GM21576 (cell line): ENCODE measurements at regions not wholly inside any gene's neighbourhood (a gene's known extent, or its start where the extent isn't known, plus 50 kb on each side); places are given as distances from the start of the nearest gene placed in this dataset.

ENCODE experiments used
- ATAC-seq: cut with Tn5 transposase; IDR thresholded peaks from one replicate; pipeline ENCODE4 v1.9.1; 2021; ENCODE audit warnings: mild to moderate bottlenecking, moderate library complexity; ENCODE audit not compliant: unreplicated experiment

DNA sequence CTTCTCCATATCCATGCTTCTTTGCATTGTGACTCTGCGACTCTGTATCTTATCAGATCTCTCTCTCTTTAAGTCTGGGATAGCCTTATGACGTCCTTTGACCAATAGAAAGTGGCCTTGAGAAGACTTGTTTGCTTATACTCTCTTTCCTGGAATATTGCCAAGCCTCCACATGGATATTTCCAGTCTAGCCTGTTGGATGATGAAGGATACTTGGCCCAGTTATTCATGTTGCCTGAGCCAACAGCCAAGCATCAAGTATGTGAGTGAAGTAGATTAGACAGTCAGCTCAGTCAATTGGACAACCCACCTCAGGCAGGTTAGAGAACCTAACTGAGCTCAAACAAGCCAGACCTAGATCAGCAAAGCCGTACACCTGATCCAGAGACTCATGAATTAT, 864.2 kb upstream of the MGAT4C start:
- no peak for ATAC-seq

DNA sequence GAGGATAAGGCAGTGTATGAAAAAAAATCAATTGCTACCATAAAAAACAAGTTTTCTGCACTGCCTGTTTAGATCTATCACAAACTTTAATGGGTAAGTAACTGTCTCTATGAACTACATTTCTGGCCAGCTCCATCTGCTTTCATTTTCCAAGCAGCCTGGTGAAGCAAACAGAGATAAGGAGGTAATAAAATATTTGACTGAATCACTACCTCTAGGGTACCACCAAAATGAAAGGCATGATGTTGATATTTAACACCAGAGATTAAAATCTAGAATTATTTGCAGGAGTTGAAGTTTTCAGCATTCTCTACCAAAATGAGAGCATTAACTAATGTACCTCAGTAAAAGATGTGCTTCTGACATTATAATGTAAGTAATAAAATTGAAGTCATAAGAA, 863.5 kb upstream of the MGAT4C start:
- no peak for ATAC-seq

DNA sequence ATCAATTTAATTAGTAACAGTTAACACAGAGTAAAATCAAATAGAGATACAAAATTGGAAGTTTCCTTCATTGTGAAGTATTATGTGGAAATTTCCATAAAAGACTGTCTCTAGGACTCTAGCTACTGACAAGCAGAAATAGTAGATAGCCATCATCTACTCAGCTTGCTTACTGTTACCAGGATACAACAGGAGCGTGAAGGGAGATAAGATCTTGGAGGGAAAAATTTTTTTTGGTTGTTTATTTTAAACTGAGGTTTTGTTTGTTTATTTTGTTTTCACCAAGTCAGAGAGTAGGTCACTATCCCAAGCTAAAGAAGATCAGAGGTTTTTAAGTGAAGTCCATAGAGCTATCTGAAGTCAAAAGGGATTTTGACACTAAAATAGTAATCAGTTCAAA, 861.3 kb upstream of the MGAT4C start:
- no peak for ATAC-seq

DNA sequence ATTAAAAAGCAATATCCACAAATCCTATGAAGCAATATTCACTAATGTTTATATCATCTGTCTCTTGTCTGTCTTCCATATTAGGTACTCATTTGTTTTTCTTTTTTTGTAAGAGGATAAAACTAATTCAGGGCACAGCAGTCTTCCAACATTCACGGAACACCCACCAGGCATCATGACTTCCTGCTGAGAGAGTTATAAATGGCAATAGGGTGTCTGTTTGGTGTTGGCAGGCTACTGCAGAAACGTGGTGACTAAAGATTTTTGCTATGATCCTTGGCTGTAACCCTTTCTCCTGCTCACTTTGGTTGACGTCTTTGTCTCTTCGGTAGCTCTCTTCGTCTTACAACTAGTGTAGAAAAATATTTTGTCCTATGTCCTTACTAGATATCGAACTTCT, 860.6 kb upstream of the MGAT4C start:
- ATAC-seq, result no peak

DNA sequence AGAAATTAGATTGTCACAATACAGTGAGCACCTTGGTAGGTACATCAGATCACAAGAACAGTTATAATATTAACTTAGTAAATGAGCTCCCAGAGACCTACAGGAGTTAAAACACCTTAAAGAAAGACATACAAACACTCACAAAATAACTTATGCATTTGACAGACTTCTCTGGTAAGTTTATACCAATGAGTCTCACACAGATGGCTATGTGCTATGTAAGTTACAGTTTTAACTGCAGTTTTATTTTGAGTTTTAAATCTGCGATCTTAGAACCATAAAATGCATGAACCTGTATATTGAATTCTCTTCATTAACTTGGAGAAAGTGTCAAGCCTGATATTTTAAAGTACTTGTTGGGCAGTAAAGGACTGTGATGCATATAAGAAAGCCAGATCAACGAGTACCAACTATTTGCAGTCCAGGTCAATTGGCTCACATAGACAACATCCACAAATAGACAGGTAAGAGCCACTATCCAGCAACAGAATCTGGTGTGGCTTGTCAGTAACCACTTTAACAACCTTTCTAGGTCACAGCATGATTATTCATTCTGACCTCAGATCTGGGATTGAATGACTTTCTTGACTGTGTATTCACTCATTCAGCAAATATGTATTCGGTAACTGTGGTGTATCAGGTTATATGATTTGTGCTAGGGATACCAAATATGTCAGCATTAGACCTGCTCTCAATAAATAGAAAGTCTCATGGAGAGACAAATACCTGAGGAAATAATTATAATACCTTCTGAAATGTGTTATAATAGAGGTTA, 856.6 kb upstream of the MGAT4C start:
- no peak for ATAC-seq

DNA sequence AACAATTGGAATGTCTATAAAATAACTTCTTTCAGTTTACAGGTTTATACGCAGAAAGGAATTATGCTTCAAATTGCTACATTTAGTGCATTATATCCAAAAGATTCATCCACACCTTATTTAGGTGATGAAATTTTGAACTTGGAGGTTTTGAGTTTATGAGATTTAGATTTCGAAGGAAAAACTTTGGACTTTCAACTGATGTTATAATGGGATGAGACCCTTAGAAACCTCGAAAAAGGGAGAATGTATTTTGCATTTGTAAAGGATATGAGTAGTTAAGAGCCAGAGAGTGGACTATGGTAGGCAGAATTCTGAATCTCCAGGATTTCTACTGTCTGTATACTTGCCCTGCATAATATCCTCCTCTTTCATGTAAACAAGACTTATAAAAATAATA, 851.6 kb upstream of the MGAT4C start:
- no peak for ATAC-seq

DNA sequence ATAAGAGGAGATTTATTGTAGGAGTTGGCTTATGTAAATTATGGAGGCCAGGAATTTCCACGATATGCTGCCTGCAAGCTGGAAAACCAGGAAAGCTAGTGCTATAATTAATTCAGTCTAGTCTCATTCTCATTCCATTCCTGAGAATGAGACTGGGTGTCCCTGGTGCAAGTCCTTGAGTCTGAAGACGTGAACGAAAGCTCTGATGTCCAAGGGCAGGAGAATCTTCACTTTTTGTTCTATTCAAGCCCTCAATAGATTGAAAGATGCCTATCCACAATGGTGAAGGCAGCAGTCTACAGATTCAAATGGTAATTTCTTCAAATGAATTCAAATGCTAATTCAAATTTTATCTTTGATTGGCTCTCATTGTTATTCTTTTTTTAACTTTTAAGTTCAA, 851.1 kb upstream of the MGAT4C start:
- ATAC-seq, result no peak

DNA sequence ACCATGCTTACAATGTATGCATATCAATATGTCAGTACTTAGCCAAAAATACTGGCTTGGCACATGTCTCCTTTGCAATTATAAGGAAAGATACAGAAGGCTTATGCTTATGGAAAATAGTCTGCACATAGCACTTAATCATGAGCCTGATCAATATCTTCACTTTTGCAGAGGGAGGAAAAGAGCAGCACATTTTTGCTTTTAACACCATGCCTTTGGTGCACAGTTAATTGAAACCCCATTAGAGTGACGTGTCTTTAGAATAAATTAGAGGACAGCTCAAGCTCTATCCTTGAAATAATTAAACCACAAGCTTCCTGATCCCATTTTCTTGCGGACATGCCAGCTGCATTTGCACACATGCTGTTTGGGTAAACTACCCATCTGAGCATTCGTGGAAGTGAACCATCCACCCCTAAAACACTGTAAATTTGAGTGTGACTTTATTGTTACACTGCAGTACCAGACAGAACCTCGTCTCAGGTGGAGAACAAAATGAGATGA, 839.9 kb upstream of the MGAT4C start:
- ATAC-seq, result no peak

DNA sequence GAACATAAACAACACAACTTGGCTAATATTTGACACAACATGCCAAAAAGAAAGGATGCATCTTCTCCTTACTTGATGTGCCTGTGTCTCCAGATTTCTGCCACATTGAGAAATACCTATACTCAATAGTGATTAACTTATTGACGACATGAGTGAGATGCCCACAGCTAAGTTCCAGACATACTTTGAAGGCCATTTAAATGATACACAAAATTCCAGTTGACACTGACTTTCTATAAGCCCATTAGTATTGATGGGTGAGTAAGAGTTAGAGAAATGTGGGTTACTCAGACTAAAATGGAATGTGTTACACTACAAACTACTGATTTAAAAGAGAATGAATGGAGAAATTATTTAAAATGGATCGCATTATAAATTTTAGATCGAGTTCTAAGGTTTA, 838.2 kb upstream of the MGAT4C start:
- ATAC-seq, result no peak

DNA sequence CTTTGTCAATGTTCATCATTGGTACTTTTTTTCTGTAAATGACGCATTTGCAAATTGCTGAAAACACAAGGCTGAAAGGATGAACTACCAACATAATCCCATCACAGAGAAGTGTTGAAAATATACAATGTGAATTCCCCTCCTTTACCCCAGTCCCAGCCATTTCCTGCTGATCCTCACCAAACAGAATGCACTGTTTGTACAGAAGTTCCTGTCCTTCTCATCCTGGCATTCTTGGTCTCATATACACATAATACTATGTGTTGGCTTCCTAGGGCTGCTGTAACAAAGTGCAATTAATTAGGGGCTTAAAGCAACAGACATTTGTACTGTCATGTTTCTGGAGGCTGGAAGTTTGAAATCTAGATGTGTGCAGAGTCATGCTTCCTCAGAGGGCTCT, 836.2 kb upstream of the MGAT4C start:
- no peak for ATAC-seq

DNA sequence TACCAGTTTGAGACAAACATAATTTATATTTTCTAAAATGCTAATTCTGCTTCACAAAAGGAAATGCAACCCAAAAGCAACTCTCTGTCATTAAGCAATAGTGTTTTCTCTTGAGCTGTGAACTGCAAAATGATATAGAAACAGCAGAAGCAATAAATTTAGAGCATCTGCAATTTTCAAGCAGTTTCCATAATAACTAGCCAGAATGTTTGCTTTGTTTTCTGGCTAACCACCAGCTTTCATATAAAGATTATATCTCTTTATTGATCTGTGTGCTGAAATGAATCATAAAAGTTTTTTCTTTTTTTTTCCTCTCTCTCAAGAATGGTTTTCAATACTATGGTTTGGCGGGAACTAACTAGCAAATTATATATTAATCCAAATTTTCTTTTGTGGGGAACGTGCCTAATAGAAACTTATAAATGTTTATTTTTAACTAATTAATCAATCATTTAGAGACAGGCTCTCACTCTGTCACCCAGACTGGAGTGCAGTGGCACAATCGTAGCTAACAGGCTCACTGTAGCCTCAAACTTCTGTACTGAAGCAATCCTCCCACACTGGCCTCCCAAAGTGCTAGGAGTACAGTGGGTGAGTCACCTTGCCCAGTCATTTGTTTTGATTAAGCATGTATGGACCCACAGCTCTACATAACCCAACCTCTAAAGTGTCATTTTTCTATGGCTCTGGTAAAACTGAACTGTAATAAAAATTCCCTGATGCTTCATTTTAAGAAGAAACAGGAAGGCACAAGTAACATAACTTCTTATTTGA, 830.1 kb upstream of the MGAT4C start:
- no peak for ATAC-seq

DNA sequence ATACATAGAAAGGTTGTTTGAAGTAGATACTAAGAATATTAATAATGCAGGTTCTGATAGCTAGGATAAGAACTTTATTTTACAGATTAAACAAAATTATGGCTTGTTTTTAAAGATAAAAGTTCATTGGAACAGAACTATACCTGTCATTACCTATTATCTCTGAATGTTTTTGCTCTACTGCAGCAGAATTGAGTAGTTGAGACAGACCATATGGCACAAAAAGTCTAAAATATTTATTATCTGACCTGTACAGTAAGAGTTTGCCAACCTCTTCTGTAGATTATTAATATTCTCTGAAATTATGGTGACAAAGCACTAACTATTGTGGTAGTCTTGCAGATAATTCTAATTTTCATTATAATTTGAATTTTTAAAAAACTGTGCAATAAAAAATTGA, 829.1 kb upstream of the MGAT4C start:
- ATAC-seq, result no peak

DNA sequence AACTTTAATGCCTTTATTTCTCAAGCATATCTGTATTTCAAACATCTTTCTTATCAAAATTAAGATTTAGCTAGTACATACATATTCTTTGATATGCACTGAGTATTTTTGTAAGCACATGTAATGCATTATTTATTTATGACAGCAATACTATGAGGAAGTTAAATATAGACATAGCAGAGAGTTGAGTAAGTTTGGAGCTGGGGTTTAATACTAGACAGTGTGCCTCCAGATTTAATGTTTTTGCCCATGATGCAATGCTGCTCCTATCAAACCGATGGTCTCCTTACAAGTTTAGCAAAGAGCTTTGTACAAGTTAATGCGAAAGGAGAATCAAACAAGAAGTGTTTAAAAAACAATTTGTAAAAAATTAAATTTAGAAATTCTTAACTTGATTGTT, 826.6 kb upstream of the MGAT4C start:
- no peak for ATAC-seq

DNA sequence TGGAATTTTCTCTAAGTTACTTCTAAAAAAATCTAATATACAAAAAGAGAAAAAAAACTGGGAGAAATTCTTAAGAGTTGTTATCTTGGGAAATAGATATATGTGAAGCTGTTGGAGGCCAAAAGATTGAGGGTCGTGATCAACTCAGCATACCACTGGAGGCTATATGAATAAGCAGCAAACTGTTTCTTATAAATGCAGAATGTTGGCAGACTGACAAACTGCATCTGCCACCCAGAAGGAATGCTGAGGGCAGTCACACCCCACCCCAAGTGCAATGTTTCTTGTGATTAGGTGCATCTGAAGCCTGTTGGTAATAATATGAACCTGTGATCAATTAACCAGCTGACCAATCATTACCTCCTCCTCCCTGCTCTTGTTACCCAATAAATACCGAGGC, 818.6 kb upstream of the MGAT4C start:
- no peak for ATAC-seq

DNA sequence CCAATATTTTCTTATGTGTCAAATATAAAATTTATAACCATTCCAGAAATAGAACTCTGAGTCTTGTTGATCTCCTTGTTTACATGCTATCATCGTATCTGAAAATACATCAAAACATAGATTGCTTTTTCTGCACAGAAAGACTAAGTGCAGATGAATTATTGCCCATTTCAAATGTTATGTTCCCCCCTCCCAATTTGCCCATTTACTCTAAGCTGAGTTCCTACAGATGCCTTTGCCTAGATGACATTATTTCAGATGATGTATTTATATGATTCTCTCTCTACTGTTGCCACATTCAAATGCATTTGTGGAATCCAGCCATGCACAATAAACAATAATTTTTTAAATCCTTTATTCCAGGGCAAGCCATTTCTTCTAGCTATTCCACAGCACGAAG, 810.1 kb upstream of the MGAT4C start:
- no peak for ATAC-seq

DNA sequence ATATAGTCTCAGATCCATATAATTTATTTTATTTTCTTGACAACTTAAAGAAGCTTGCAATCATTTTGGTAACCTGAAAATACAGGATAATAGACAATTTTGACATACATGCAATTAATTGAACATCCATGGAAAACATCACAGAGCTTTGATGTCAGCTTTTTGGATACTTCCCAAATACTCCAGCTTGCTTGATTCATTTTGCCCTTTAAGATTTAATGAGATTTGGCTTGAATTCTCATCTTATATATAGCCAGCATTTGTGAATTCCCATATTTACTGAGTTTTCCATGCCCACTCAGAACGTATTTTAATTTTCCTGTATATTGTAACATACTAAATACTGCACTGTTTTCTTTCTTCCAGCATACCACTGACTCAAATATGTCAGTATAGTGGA, 803.0 kb upstream of the MGAT4C start:
- ATAC-seq, result no peak

DNA sequence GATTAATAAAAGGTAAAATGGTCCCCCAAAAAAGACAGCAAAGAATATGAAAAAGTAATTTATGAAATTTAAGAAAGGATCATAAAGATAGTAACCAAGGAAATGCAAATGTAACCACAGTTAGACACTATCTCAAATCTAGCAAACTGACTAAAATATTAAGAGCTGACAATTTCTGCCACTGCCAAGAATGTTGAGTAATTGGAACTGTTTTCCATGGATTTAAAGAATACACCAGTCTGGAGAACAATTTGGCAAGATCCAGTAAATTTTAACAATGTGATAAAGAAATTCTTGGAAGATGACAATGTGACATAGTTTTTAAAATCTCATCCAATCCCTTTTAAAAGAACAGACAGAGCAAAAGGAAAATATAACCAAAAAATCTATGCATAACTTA, 798.0 kb upstream of the MGAT4C start:
- ATAC-seq, result no peak

DNA sequence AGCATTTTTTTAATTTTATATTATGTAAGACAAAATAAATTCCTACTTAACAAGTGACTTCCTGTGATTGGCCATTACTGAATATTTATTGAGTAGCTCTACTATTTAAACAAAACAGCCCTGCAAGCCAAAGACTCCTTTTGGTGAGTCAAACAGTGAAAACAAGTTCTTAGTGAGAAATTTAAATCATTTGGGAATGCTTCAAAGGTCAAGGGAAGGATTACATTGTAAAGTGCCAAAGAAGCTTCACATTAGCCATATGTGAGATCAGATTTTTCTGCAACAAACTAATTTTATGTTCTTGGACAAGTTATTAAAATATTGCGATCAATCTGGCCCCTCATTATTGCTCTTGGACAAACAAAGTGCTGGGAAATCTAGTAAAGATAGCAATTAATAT, 795.4 kb upstream of the MGAT4C start:
- ATAC-seq, result no peak

DNA sequence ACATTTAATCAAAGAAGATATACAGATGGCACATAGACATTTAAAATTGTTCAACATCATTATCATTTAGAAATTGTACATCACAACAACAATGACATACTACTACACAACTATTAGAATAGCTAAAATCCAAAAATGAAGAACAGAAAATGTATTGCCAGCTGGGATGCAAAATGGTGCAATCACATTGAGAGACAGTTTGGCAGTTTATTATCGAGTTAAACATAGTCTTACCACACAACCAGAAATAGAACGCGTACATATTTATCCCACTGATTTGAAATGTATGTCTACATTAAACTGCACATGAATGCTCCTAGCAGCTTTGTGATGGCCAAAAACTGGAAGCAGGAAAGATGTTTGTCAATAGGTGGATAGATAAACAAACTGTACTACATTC, 791.5 kb upstream of the MGAT4C start:
- ATAC-seq, result no peak

DNA sequence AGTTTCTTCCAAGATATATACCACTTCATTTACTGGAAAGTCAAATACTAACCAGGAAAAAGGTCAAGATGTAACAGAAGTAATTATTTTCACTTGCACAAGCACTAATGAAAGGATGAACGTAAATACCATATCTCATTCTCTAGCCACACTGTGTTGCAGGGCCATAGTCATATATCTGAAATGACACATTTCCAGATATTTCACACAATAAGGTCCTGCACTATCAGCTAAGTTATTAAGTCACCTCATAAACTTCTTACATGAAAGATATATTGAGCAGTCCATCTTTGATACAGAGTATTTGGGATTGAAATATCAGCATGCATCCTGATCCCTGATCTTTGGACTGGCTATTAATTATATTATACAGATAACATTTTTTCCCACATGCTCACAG, 783.3 kb upstream of the MGAT4C start:
- no peak for ATAC-seq

DNA sequence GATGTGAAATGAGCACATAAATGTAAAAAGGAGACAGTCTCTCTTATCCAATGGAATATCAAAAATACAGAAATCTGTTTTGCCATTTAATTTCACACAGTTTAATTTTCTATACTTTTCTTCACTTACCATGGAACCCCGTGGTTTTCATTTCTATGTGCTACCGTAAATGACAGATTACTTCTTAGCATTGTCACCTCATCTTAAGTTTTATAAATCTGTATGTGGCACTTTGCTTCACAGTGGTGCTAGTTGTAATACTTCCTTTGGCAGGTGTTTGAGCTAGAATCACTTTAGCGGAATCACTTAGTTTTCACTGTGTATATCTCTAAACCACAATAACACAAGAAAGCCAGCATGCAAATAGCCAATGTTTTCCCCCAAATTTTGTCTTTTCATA, 781.9 kb upstream of the MGAT4C start:
- no peak for ATAC-seq

DNA sequence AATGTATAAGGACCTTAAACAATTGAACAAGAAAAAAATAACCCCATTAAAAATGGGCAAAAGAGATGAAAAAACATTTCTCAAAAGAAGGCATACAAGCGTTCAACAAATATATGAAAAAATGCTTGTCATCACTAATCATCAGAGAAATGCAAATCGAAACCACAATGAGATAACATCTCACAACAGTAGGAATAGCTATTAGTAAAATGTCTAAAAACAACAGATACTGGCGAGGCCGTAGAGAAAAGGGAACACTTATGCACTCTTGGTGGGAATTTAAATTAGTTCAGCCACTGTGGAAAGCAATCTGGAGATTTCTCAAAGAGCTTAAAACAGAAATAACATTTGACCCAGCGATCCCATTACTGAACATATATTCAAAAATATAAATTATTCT, 769.8 kb upstream of the MGAT4C start:
- no peak for ATAC-seq
